SKM-1 treated with dmso at 0.1 percent for 144 hours (cell line): ENCODE measurements at regions not wholly inside any gene's neighbourhood (a gene's known extent, or its start where the extent isn't known, plus 50 kb on each side); places are given as distances from the start of the nearest gene placed in this dataset.
"Not testable (repeated sequence)": the region's sequence is repeated elsewhere in the genome, so short reads cannot be mapped to it uniquely, and the experiment has no call there.

Experiments
- DNase-seq: peaks from one replicate; lab custom pipeline; 2025; ENCODE audit not compliant: unreplicated experiment; lab: John Stamatoyannopoulos, UW

GRCh38 chr4:186775902-186776301 lies 52.2 kb upstream of the FAT1 start:
- DNase-seq: no peak

GRCh38 chr4:186778134-186778533 lies 54.5 kb upstream of the FAT1 start:
- no peak for DNase-seq

DNA sequence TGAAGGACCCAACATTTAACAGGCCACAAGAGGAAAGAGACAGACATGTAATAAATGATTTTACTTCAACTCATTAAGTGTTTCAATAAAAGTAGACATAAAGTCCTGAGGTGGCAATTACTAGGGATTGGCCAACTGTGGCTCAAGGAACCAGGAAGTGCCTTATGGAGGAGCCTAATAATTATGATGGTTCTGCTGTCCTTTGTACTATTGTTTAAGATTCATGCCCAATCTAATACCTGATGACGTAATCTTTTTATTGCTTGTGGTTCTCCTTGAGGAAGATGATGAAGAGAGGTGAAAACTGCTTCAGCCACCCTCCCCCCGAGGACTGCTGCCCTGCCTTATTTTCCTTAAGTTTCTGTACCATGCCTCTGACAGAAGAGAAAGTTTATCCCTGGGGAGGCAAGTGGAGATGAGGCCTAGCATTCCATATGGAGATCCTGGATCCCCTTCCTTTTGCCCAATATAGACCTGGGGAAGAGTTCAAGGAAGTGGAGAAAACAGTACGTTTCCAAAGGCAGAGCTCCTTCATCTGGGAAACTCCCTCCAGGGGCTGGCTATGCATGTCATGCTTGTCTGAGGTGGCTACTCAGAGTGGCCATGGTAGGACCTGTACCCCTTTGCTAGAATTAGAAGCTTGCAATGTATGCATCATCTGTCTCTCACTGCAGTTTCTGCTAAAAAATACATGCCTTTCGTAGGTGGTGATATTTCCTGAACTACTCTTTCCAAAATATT lies 56.8 kb upstream of the FAT1 start:
- no peak for DNase-seq

DNA sequence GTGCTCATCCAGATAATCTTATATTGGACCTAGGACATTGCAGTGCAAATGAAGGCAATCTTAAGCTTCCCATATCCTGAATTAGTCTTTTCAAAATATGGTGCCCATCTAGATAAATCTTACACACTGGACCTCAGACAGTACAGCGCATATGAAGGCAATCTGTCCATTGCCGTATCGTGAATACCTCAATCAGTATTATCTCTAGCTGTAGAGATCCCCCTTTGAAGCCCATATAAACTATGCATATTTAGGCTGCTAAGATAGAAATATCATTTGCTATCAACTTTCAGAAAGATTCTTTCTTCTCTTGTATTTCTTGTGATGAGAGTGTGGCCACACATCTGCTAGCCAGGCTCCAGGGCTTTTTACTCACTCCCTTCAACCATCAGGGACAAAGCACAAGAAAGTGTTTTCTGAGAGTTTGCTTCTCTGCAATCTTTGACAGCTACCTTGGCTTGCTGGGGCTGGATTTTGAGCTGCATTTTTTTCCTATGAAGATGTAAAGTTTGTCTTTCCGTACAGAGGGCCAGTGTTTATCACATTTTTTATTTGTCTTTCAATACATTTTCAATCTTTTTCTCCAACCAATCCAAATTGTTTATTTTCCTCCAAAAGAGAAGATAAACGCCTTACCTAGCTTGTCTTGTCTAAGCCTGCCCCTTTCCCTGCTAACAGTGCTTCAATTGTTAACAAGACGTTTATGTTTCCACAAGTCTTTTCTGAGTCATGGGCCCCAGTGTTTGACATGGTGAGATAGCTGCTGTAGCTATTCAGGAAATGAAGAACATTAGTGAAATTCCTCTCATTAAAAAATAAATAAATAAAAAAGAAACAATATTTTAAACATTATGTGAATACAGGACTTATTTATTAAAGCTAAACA lies 57.6 kb upstream of the FAT1 start:
- DNase-seq: no peak

GRCh38 chr4:186782302-186782701 lies 58.6 kb upstream of the FAT1 start:
- DNase-seq: no peak

- no peak for DNase-seq
These were observed 63.9 kb upstream of the FAT1 start for GRCh38 chr4:186787536-186787935.

GRCh38 chr4:186789651-186790050 lies 66.0 kb upstream of the FAT1 start:
- DNase-seq: no peak

- no peak for DNase-seq
These were observed 67.0 kb upstream of the FAT1 start for GRCh38 chr4:186790630-186791029.

GRCh38 chr4:186792728-186793366 lies 69.2 kb upstream of the FAT1 start:
- DNase-seq: no peak

DNA sequence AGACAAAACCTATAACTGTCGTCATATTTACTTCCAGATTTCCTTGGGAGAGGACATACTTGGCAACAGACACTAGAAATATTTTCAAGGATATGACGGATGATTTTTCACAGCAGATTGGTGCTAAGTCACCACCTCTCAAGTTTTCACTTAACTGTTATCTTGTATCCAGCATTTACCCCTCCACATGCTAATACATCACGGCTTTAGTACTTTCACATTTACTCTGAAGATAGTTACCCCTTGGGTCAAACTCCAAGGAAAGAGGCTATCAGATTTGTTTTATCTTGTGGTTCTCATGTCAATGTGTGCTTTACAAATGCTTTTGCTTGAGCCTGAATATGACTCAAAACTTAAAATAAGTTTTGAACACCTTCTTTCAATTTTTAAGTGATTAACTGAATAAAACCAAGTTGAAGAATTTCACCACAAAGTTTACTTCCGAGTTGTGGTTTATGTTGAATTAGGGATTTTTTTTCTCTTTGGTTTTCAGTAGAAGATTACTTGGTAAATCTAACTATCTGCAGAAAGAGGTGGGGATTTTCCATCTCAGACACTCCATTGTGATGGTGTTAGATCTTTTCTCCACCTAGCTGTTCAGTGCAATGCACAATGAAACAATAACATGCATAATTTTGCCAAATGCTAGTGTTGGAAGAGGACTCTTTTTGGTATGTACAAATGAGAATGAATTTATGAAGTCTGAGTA lies 75.4 kb upstream of the FAT1 start:
- DNase-seq: no peak

- no peak for DNase-seq
These were observed 81.6 kb upstream of the FAT1 start for GRCh38 chr4:186805020-186805820.

GRCh38 chr4:186805917-186806316 lies 82.3 kb upstream of the FAT1 start:
- DNase-seq: not testable (repeated sequence)

GRCh38 chr4:186806679-186807421 lies 83.2 kb upstream of the FAT1 start:
- DNase-seq: no peak

- no peak for DNase-seq
These were observed 84.4 kb upstream of the FAT1 start for GRCh38 chr4:186807808-186808629.

GRCh38 chr4:186808630-186809018 lies 85.0 kb upstream of the FAT1 start:
- DNase-seq: no peak

DNA sequence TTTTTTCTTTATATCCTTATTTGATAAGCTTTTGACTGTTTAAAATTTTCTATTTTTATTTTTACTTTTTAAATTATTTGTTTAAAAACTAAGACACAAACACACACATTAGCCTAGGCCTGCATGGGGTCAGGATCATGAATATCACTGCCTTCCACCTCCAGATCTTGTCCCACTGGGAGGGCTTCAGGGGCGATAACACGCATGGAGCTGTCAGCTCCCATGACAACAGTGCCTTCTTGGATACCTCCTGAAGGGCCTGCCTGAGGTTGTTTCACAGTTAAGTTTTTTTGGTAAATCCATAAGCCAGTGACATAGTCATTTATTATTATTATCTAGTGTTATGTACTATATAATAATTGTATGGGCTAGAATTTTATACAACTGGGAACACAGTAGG lies 85.4 kb upstream of the FAT1 start:
- no peak for DNase-seq

GRCh38 chr4:186810613-186811150 lies 87.0 kb upstream of the FAT1 start:
- DNase-seq: no peak

DNA sequence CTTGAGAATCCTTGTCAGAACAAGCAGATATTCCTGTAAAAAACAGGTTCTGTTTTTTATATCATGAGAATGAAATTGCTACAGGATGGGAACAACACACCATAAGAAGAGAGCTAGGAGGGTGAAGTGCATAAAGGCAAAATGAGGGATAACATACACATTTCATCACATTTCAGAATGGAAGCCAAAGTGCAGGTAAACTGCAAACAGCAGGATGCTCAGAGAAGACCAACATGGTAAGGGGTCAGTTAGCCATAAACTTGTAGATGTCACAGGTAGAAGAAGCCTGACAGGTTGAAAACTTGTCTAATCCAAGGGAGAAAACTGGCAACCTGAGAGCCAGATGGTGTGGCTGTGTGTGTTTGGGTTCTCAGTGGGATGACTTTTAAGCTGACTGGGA lies 88.9 kb upstream of the FAT1 start:
- DNase-seq: no peak
